IMR-90 (cell line): ENCODE measurements at regions not wholly inside any gene's neighbourhood (a gene's known extent, or its start where the extent isn't known, plus 50 kb on each side); places are given as distances from the start of the nearest gene placed in this dataset.

Experiments used
- ATAC-seq: fragments of 200-7000 bp; cut with Tn5 transposase; 2 replicates; pipeline ENCODE4 v1.9.1; 2020; ENCODE audit warnings: low read depth, mild to moderate bottlenecking, moderate library complexity
- BruUV-seq: library from RNA; stranded (reverse); fragments of 400-500 nt; replicated peaks from 2 replicates; lab custom pipeline; 2021; lab: Mats Ljungman, UMichigan
- CTCF ChIA-PET: fragments of 300-600 bp; formaldehyde crosslinking; extraction: SDS; loops from one replicate; lab custom pipeline; 2021; ENCODE audit warnings: antibody characterized with exemption; lab: Yijun Ruan, JAX
- POLR2A ChIA-PET: fragments of 300-600 bp; sonication (Branson Sonifier 250); formaldehyde crosslinking; loops from one replicate; lab custom pipeline; 2022; ENCODE audit warnings: antibody characterized with exemption; ENCODE audit not compliant: unreplicated experiment; lab: Charles Lee
- DNase-seq: peaks from one replicate; pipeline ENCODE4 v3.0.0; 2013
- H2AFZ ChIP-seq: replicated peaks from 2 replicates; pipeline ENCODE3; 2013; ENCODE audit warnings: low read length, mild to moderate bottlenecking; ENCODE audit not compliant: poor library complexity
- H2AK5ac ChIP-seq: 2 replicates; pipeline ENCODE4 v1.6.1; 2013; ENCODE audit warnings: low read depth, low read length, inconsistent platforms
- H2AK9ac ChIP-seq: replicated peaks from 2 replicates; pipeline ENCODE3; 2013; ENCODE audit warnings: mild to moderate bottlenecking, low read depth, low read length, moderate library complexity; ENCODE audit not compliant: poor library complexity
- H2BK120ac ChIP-seq: 2 replicates; pipeline ENCODE4 v1.6.1; 2013; ENCODE audit warnings: low read depth, low read length, inconsistent platforms
- H2BK15ac ChIP-seq: 3 replicates; pipeline ENCODE4 v1.6.1; 2013; ENCODE audit warnings: low read depth, low read length, inconsistent platforms
- H2BK20ac ChIP-seq: 2 replicates; pipeline ENCODE4 v1.6.1; 2013; ENCODE audit warnings: low read depth, mild to moderate bottlenecking, inconsistent platforms, low read length, moderate library complexity
- H2BK5ac ChIP-seq: 2 replicates; pipeline ENCODE4 v1.6.1; 2013; ENCODE audit warnings: mild to moderate bottlenecking, low read depth, low read length, inconsistent platforms; ENCODE audit not compliant: poor library complexity, severe bottlenecking
- H3K14ac ChIP-seq: replicated peaks from 2 replicates; pipeline ENCODE4 v1.6.1; 2013; ENCODE audit warnings: low read depth, low read length, inconsistent platforms
- H3K18ac ChIP-seq: 2 replicates; pipeline ENCODE4 v1.6.1; 2013; ENCODE audit warnings: low read depth, low read length, control low read depth
- H3K23ac ChIP-seq: 2 replicates; pipeline ENCODE4 v1.6.1; 2013; ENCODE audit warnings: low read depth, low read length, inconsistent platforms
- H3K27ac ChIP-seq: 2 replicates; pipeline ENCODE4 v1.5.1; 2013; ENCODE audit warnings: mild to moderate bottlenecking, control low read depth, low read length; ENCODE audit not compliant: insufficient read depth
- H3K27me3 ChIP-seq: 2 replicates; pipeline ENCODE4 v1.6.1; 2013; ENCODE audit warnings: low read length; ENCODE audit not compliant: control insufficient read depth, insufficient read depth
- H3K36me3 ChIP-seq: 2 replicates; pipeline ENCODE4 v1.6.1; 2013; ENCODE audit warnings: low read length, mixed read lengths; ENCODE audit not compliant: control insufficient read depth, insufficient read depth
- H3K4ac ChIP-seq: 2 replicates; pipeline ENCODE4 v1.6.1; 2013; ENCODE audit warnings: low read depth, low read length, inconsistent platforms
- H3K4me1 ChIP-seq: 2 replicates; pipeline ENCODE4 v1.6.1; 2013; ENCODE audit warnings: low read length, mixed read lengths; ENCODE audit not compliant: control insufficient read depth, insufficient read depth
- H3K4me2 ChIP-seq: 2 replicates; pipeline ENCODE4 v1.6.1; 2013; ENCODE audit warnings: low read depth, mild to moderate bottlenecking, control low read depth, low read length, moderate library complexity
- H3K4me3 ChIP-seq: 2 replicates; pipeline ENCODE4 v1.5.1; 2013; ENCODE audit warnings: low read depth, mild to moderate bottlenecking, control low read depth, low read length, moderate library complexity; ENCODE audit not compliant: insufficient read depth
- H3K56ac ChIP-seq: 2 replicates; pipeline ENCODE4 v1.6.1; 2013; ENCODE audit warnings: low read length, inconsistent platforms; ENCODE audit not compliant: insufficient read depth; ENCODE audit errors: extremely low read depth
- H3K79me1 ChIP-seq, 2 experiments: 2 replicates each; pipeline ENCODE4 v1.6.1; 2013; ENCODE audit warnings: low read length in 2 of 2, inconsistent platforms in 1 of 2, low read depth in 1 of 2
- H3K9ac ChIP-seq: 2 replicates; pipeline ENCODE4 v1.6.1; 2013; ENCODE audit warnings: low read depth, low read length, control low read depth
- H3K9me1 ChIP-seq: 2 replicates; pipeline ENCODE4 v1.6.1; 2013; ENCODE audit warnings: low read length, inconsistent platforms; ENCODE audit not compliant: insufficient read depth
- H3K9me3 ChIP-seq: 2 replicates; pipeline ENCODE4 v1.6.1; 2013; ENCODE audit warnings: low read length; ENCODE audit not compliant: control insufficient read depth, insufficient read depth
- H4K20me1 ChIP-seq: 2 replicates; pipeline ENCODE4 v1.6.1; 2013; ENCODE audit warnings: low read length, inconsistent platforms; ENCODE audit not compliant: insufficient read depth
- H4K5ac ChIP-seq: 2 replicates; pipeline ENCODE4 v1.6.1; 2013; ENCODE audit warnings: mild to moderate bottlenecking, low read depth, low read length, control low read depth
- H4K8ac ChIP-seq, 2 experiments: 2 replicates each; pipeline ENCODE4 v1.6.1; 2013; ENCODE audit warnings: low read depth in 2 of 2, low read length in 2 of 2, control low read depth in 1 of 2, inconsistent platforms in 1 of 2
- H4K91ac ChIP-seq: 2 replicates; pipeline ENCODE4 v1.6.1; 2013; ENCODE audit warnings: low read depth, low read length, inconsistent platforms; ENCODE audit not compliant: insufficient read depth
- BHLHE40 ChIP-seq: fragments of 150-350 bp; IDR thresholded peaks from 2 replicates; pipeline ENCODE4 v1.6.1; 2016; ENCODE audit warnings: mild to moderate bottlenecking, low read depth, low read length
- CEBPB ChIP-seq: IDR thresholded peaks from 2 replicates; pipeline ENCODE4 v1.6.1; 2012; ENCODE audit warnings: low read depth, low read length, improper control_type of control experiment
- CHD1 ChIP-seq: IDR thresholded peaks from 2 replicates; pipeline ENCODE4 v1.6.1; 2012; ENCODE audit warnings: low read depth, low read length, improper control_type of control experiment
- CTCF ChIP-seq: conservative IDR thresholded peaks from 2 replicates; pipeline ENCODE4 v1.5.1; 2012; ENCODE audit warnings: mild to moderate bottlenecking, low read depth, low read length, improper control_type of control experiment
- ELK1 ChIP-seq: fragments of 150-350 bp; IDR thresholded peaks from 2 replicates; pipeline ENCODE4 v1.6.1; 2016; ENCODE audit warnings: low read depth, mild to moderate bottlenecking, low read length, moderate library complexity, borderline replicate concordance
- FOS ChIP-seq: fragments of 150-350 bp; IDR thresholded peaks from 2 replicates; pipeline ENCODE4 v1.6.1; 2016; ENCODE audit warnings: low read depth, low read length
- MAFK ChIP-seq: IDR thresholded peaks from 2 replicates; pipeline ENCODE4 v1.6.1; 2012; ENCODE audit warnings: low read depth, low read length, improper control_type of control experiment
- MAZ ChIP-seq: IDR thresholded peaks from 2 replicates; pipeline ENCODE4 v1.6.1; 2012; ENCODE audit warnings: low read depth, mild to moderate bottlenecking, low read length, improper control_type of control experiment, moderate library complexity, borderline replicate concordance
- MXI1 ChIP-seq: IDR thresholded peaks from 2 replicates; pipeline ENCODE4 v1.6.1; 2012; ENCODE audit warnings: low read depth, mild to moderate bottlenecking, low read length, moderate library complexity, borderline replicate concordance
- NFE2L2 ChIP-seq: fragments of 150-350 bp; IDR thresholded peaks from 2 replicates; pipeline ENCODE4 v1.6.1; 2016; ENCODE audit warnings: low read depth, mild to moderate bottlenecking, low read length
- POLR2A ChIP-seq: IDR thresholded peaks from 2 replicates; pipeline ENCODE4 v1.6.1; 2012; ENCODE audit warnings: mild to moderate bottlenecking, low read depth, low read length
- RAD21 ChIP-seq: IDR thresholded peaks from 2 replicates; pipeline ENCODE4 v1.6.1; 2012; ENCODE audit warnings: low read length, improper control_type of control experiment
- RCOR1 ChIP-seq: IDR thresholded peaks from 2 replicates; pipeline ENCODE4 v1.6.1; 2012; ENCODE audit warnings: mild to moderate bottlenecking, low read length, improper control_type of control experiment; ENCODE audit not compliant: insufficient replicate concordance
- RFX5 ChIP-seq: IDR thresholded peaks from 2 replicates; pipeline ENCODE4 v1.8.0; 2012; ENCODE audit warnings: low read depth, mild to moderate bottlenecking, low read length, moderate library complexity
- SMC3 ChIP-seq: fragments of 150-350 bp; IDR thresholded peaks from 2 replicates; pipeline ENCODE4 v1.6.1; 2016; ENCODE audit warnings: low read depth, mild to moderate bottlenecking, antibody characterized with exemption, low read length, moderate library complexity
- USF2 ChIP-seq: fragments of 150-350 bp; IDR thresholded peaks from 2 replicates; pipeline ENCODE4 v1.6.1; 2017; ENCODE audit warnings: mild to moderate bottlenecking, antibody characterized with exemption, low read length, low read depth
- dilution Hi-C: fragments of 300-500 bp; cut with HindIII; formaldehyde crosslinking; loops from one replicate; pipeline ENCODE4 v1.14.3; 2018; ENCODE audit warnings: low sequenced_read_pairs; ENCODE audit not compliant: unreplicated experiment
- in situ Hi-C: fragments of 300-500 bp; cut with MboI; formaldehyde crosslinking; loops from 3 replicates; pipeline ENCODE4 v1.14.3; 2019; ENCODE audit warnings: low sequenced_read_pairs, inconsistent platforms, mixed read lengths
- intact Hi-C: fragments of 100-400 bp; cut with micrococcal nuclease; formaldehyde crosslinking; loops from 2 replicates; pipeline ENCODE4 v1.10.0; 2022

GRCh38 chr1:103239034-103239433, 130.7 kb upstream of the COL11A1 start:
- ChIA-PET POLR2A (no interaction called here), CTCF (no interaction called here)
- H2AK9ac ChIP-seq: no peak overlapping the region

More at GRCh38 chr1:103239034-103239433, 130.7 kb upstream of the COL11A1 start:
- Histone ChIP-seq H2AFZ (no peak overlapping the region), H3K27me3 (no peaks in the 10 kb centered on the region), H3K23ac (no peak overlapping the region), H3K4ac (no peak overlapping the region), H2AK5ac (no peak overlapping the region), H3K27ac (no peak overlapping the region), H2BK15ac (no peak overlapping the region), H4K20me1 (no peaks in the 10 kb centered on the region), H3K56ac (no peak overlapping the region), H4K5ac (no peak overlapping the region), H3K4me2 (no peak overlapping the region), H3K4me3 (no peak overlapping the region), H4K8ac (no peak overlapping the region), H2BK120ac (no peak overlapping the region), H4K91ac (no peak overlapping the region), H3K18ac (no peak overlapping the region), H3K4me1 (no peaks in the 10 kb centered on the region), H2BK20ac (no peak overlapping the region), H3K14ac (no peak overlapping the region), H3K9me1 (no peaks in the 10 kb centered on the region), H2BK5ac (no peak overlapping the region), H3K9ac (no peak overlapping the region), H3K9me3 (no peaks in the 10 kb centered on the region), H3K36me3 (no peaks in the 10 kb centered on the region), H3K79me1 (no peaks in the 10 kb centered on the region)
- in situ Hi-C loops: no loop called here
- dilution Hi-C loops: no loop called here
- BruUV-seq: no TSS peak
- no peak for TF ChIP-seq MXI1
- TF ChIP-seq MAZ: no peak
- TF ChIP-seq MAFK: no peak
- TF ChIP-seq CEBPB: no peak
- no peak for TF ChIP-seq POLR2A
- no peak for TF ChIP-seq CHD1
- TF ChIP-seq RFX5: no peak
- no peak for TF ChIP-seq RCOR1
- TF ChIP-seq RAD21: no peak
- TF ChIP-seq CTCF: no peak
- no peak for TF ChIP-seq FOS
- no peak for TF ChIP-seq NFE2L2
- no peak for TF ChIP-seq ELK1
- no peak for TF ChIP-seq BHLHE40
- no peak for TF ChIP-seq SMC3
- TF ChIP-seq USF2: no peak
- ATAC-seq (no peak), DNase-seq (no peak)
- intact Hi-C loops: no loop called here
